K562 (cell line): ENCODE measurements at regions not wholly inside any gene's neighbourhood (a gene's known extent, or its start where the extent isn't known, plus 50 kb on each side); places are given as distances from the start of the nearest gene placed in this dataset.

Experiments
- ATAC-seq: fragments of 200-7000 bp; cut with Tn5 transposase; 3 replicates; pipeline ENCODE4 v1.9.1; 2020; ENCODE audit warnings: moderate library complexity
- BruUV-seq: library from RNA; stranded (reverse); fragments of 400-500 nt; replicated peaks from 2 replicates; lab custom pipeline; 2021; lab: Mats Ljungman, UMichigan
- CTCF ChIA-PET: fragments of 300-600 bp; formaldehyde crosslinking; extraction: SDS; loops from one replicate; lab custom pipeline; 2021; ENCODE audit warnings: low intra/inter-chr PET ratio; lab: Yijun Ruan, JAX
- POLR2A ChIA-PET: fragments of 300-600, 350-650 bp; sonication (Branson Sonifier 250); formaldehyde crosslinking; extraction: SDS; loops from one replicate; lab custom pipeline; 2021; ENCODE audit warnings: antibody characterized with exemption, inconsistent platforms; lab: Yijun Ruan, JAX
- DNase-seq, 4 experiments: peaks; one replicate each; pipeline versions ENCODE4 v3.0.0 to v3.0.0-alpha.2; 2011 to 2018; ENCODE audit warnings: low spot score in 3 of 4, mixed read lengths in 3 of 4; ENCODE audit errors: extremely low read depth in 1 of 4
- FAIRE-seq: peaks from 2 replicates; lab custom pipeline; 2011; peaks lifted over from hg19 to GRCh38; lab: Jason Lieb, UNC
- H2AFZ ChIP-seq: 2 replicates; pipeline ENCODE4 v1.6.0; 2011; ENCODE audit warnings: low read depth, low read length, control low read depth, inconsistent platforms
- H3K27ac ChIP-seq: fragments of 200-600 bp; 3 replicates; pipeline ENCODE4 v1.8.0; 2011; ENCODE audit warnings: low read depth, mild to moderate bottlenecking, control low read depth, inconsistent platforms, low read length, moderate library complexity, mixed read lengths; ENCODE audit errors: extremely low read depth
- H3K27me3 ChIP-seq, 2 experiments: fragments of 300-600 bp in 1 of 2; 2 replicates in 1 of 2; 3 replicates in 1 of 2; pipeline versions ENCODE4 v1.6.0 to v1.8.0; 2011; ENCODE audit warnings: inconsistent platforms in 2 of 2, low read length in 2 of 2, mild to moderate bottlenecking in 1 of 2, mixed read lengths in 1 of 2, moderate library complexity in 1 of 2; ENCODE audit not compliant: control insufficient read depth in 2 of 2, insufficient read depth in 2 of 2
- H3K36me3 ChIP-seq: fragments of 300-600 bp; 3 replicates; pipeline ENCODE4 v1.8.0; 2011; ENCODE audit warnings: mild to moderate bottlenecking, low read length, inconsistent platforms; ENCODE audit not compliant: control insufficient read depth, insufficient read depth
- H3K4me1 ChIP-seq, 2 experiments: fragments of 200-600 bp in 1 of 2; replicated peaks in 1 of 2; 2 replicates in 1 of 2; 3 replicates in 1 of 2; pipeline versions ENCODE4 v1.5.1 to v1.8.0; 2011; ENCODE audit warnings: inconsistent platforms in 2 of 2, low read length in 2 of 2, mild to moderate bottlenecking in 1 of 2, mixed read lengths in 1 of 2, moderate library complexity in 1 of 2; ENCODE audit not compliant: control insufficient read depth in 2 of 2, insufficient read depth in 2 of 2
- H3K4me2 ChIP-seq: 2 replicates; pipeline ENCODE4 v1.6.1; 2011; ENCODE audit warnings: low read length, control low read depth, inconsistent platforms, mixed read lengths; ENCODE audit not compliant: insufficient read depth
- H3K4me3 ChIP-seq: fragments of 200-600 bp; sonication (generic), shearing (Covaris generic); 2 replicates; pipeline ENCODE4 v1.5.1; 2016; ENCODE audit warnings: control low read depth, inconsistent platforms
- H3K79me2 ChIP-seq: fragments of 200-600 bp; 3 replicates; pipeline ENCODE4 v1.8.0; 2011; ENCODE audit warnings: low read length, inconsistent platforms; ENCODE audit not compliant: control insufficient read depth, insufficient read depth
- H3K9ac ChIP-seq, 2 experiments: 2 replicates each; pipeline versions ENCODE4 v1.6.0 to v1.6.1; 2011; ENCODE audit warnings: low read depth in 2 of 2, low read length in 2 of 2, control low read depth in 1 of 2, inconsistent platforms in 1 of 2, mild to moderate bottlenecking in 1 of 2, mixed read lengths in 1 of 2; ENCODE audit not compliant: insufficient read depth in 1 of 2
- H3K9me1 ChIP-seq: one replicate; pipeline ENCODE4 v1.6.0; 2011; ENCODE audit warnings: inconsistent platforms, mild to moderate bottlenecking, low read length, moderate library complexity; ENCODE audit not compliant: control insufficient read depth, insufficient read depth
- H3K9me3 ChIP-seq: replicated peaks from 2 replicates; pipeline ENCODE4 v1.5.1; 2011; ENCODE audit warnings: low read depth, low read length, inconsistent platforms; ENCODE audit not compliant: control insufficient read depth, insufficient read depth
- H4K20me1 ChIP-seq: replicated peaks from 2 replicates; pipeline ENCODE4 v1.6.1; 2011; ENCODE audit warnings: low read length, inconsistent platforms, mixed read lengths; ENCODE audit not compliant: control insufficient read depth, insufficient read depth
- ARNT ChIP-seq, 2 experiments: fragments of 450-650 bp; IDR thresholded peaks; 2 replicates each; pipeline ENCODE4 v1.6.1; 2016; ENCODE audit warnings: mild to moderate bottlenecking in 1 of 2
- CBFA2T2 ChIP-seq: fragments of 450-650 bp; conservative IDR thresholded peaks from 2 replicates; pipeline ENCODE4 v1.6.1; 2017; ENCODE audit warnings: mild to moderate bottlenecking
- CBX1 ChIP-seq: sonication (generic); IDR thresholded peaks from 2 replicates; pipeline ENCODE4 v1.6.1; 2016; ENCODE audit warnings: antibody characterized with exemption, low read depth, mild to moderate bottlenecking
- HNRNPL ChIP-seq: fragments of 200-400 bp; formaldehyde crosslinking; IDR thresholded peaks from 2 replicates; pipeline ENCODE4 v1.6.1; 2017; ENCODE audit warnings: low read depth, mild to moderate bottlenecking, low read length
- RBM17 ChIP-seq: fragments of 200-400 bp; formaldehyde crosslinking; IDR thresholded peaks from 2 replicates; pipeline ENCODE4 v1.6.1; 2017; ENCODE audit warnings: low read depth, mild to moderate bottlenecking, low read length, borderline replicate concordance
- RBM34 ChIP-seq: fragments of 200-400 bp; formaldehyde crosslinking; IDR thresholded peaks from 2 replicates; pipeline ENCODE4 v1.6.1; 2018; ENCODE audit warnings: low read length, borderline replicate concordance; ENCODE audit not compliant: insufficient read depth
- ZC3H4 ChIP-seq: sonication (generic); formaldehyde crosslinking; IDR thresholded peaks from 2 replicates; pipeline ENCODE4 v1.9.0; 2021; ENCODE audit warnings: missing genetic modification reagents, borderline replicate concordance
- ZNF217 ChIP-seq: sonication (generic); formaldehyde crosslinking; IDR thresholded peaks from 2 replicates; pipeline ENCODE4 v1.8.0; 2022; ENCODE audit warnings: mild to moderate bottlenecking, missing genetic modification reagents
- ZNF561 ChIP-seq: fragments of 450-650 bp; formaldehyde crosslinking; conservative IDR thresholded peaks from 2 replicates; pipeline ENCODE4 v1.4.0; 2020; ENCODE audit warnings: mild to moderate bottlenecking, moderate library complexity
- WGBS: fragments of 100-300 bp; shearing (Covaris generic); methylation state at CpG from one replicate; pipeline ENCODE4 v1.1.6; 2016; ENCODE audit warnings: low coverage, mixed read lengths; ENCODE audit not compliant: insufficient coverage; ENCODE audit errors: missing lambda C conversion rate; 5-methylcytosine and 5-hydroxymethylcytosine counted together
- in situ Hi-C: fragments of 300-500 bp; cut with MboI; formaldehyde crosslinking; loops from 4 replicates; pipeline ENCODE4 v1.15.0; 2018; ENCODE audit warnings: inconsistent platforms, mixed read lengths
- intact Hi-C: fragments of 100-400 bp; cut with micrococcal nuclease; formaldehyde crosslinking; loops from 2 replicates; pipeline ENCODE4 v1.14.2; 2022
- TF ChIP-seq, protein P1 (sequence below): fragments of 250-450 bp; sonication (Bioruptor Pico); IDR thresholded peaks from 2 replicates; pipeline ENCODE4 v1.8.0; 2022; ENCODE audit warnings: inconsistent platforms, mild to moderate bottlenecking, moderate library complexity, borderline replicate concordance
- TF ChIP-seq, protein P2 (sequence below), 2 experiments: fragments of 450-650 bp; IDR thresholded peaks; 2 replicates each; pipeline ENCODE4 v1.6.1; 2018; ENCODE audit warnings: mild to moderate bottlenecking in 2 of 2, low read depth in 1 of 2; ENCODE audit not compliant: partially characterized antibody in 2 of 2
- TF ChIP-seq, protein P3 (sequence below): sonication (generic); formaldehyde crosslinking; IDR thresholded peaks from 2 replicates; pipeline ENCODE4 v1.8.1; 2023; ENCODE audit warnings: mild to moderate bottlenecking, missing genetic modification reagents
- TF ChIP-seq, protein P4 (sequence below): fragments of 200-800 bp; sonication (Bioruptor generic); IDR thresholded peaks from 2 replicates; pipeline ENCODE4 v1.6.1; 2017; ENCODE audit warnings: missing genetic modification characterization, missing compliant biosample characterization

DNA sequence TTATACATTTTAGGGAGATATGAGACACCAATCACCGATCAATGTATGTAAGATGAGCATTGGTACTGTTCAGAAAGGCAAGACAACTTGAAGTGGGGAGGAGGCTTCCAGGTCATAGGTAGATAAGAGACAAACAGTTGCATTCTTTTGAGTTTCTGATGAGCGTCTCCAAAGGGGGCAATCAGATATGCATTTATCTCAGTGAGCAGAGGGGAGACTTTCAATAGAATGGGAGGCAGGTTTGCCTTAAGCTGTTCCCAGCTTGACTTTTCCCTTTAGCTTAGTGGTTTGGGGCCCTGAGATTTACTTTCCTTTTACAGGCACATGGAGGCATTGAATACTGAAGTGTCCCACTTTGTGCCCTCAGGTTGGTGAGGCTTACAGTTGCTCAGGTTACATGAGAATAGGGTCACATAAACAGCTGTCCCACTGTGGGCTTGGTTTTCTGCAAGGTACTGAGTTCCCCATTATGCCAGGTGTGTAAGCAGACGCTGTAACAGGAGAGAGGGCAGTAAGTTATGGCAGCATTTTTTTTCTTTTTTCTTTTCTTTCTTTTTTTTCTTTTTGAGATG lies 129.8 kb upstream of the SERPIND1 start (continued):
- 0 out of 2 replicates have a peak, but pooled peaks have one; percentile 75 for TF ChIP-seq ZC3H4
- TF ChIP-seq, protein P1, sequence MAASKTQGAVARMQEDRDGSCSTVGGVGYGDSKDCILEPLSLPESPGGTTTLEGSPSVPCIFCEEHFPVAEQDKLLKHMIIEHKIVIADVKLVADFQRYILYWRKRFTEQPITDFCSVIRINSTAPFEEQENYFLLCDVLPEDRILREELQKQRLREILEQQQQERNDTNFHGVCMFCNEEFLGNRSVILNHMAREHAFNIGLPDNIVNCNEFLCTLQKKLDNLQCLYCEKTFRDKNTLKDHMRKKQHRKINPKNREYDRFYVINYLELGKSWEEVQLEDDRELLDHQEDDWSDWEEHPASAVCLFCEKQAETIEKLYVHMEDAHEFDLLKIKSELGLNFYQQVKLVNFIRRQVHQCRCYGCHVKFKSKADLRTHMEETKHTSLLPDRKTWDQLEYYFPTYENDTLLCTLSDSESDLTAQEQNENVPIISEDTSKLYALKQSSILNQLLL (CRISPR knock-in tag), result no peak

DNA sequence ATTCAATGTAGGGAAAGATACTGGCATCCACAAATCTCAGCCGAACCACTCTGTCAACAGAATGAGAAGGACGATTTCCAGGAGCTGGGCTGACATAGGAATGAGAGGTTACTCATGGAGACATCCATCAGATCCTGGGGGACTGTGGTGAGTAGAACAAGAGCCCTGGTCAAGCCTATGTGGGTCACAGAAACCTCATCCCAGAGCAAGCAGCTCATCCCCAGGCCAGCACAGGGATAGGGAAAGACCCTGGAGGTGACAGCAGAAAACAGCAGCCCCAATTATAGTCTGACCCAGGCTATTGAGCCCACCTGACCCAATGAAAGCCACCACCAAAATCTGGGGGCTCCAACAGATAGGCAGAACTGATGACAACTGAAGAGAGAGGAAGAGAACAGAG lies 128.0 kb upstream of the SERPIND1 start:
- ATAC-seq (no peak), FAIRE-seq (no peak), DNase-seq (no peak)
- Histone ChIP-seq H3K27me3 (peaks cover 53 to 65% of the 10 kb centered on the region in 2 experiments), H3K36me3 (no peaks in the 10 kb centered on the region), H3K9me1 (no peaks in the 10 kb centered on the region), H3K9me3 (no peaks in the 10 kb centered on the region), H3K4me2 (no peak overlapping the region), H3K4me3 (no peak overlapping the region), H3K79me2 (no peaks in the 10 kb centered on the region), H3K27ac (no peak overlapping the region), H4K20me1 (peaks cover 9% of the 10 kb centered on the region; the same call in 1 of the 2 replicates), H3K9ac (no peak overlapping the region), H2AFZ (no peak overlapping the region), H3K4me1 (no peaks in the 10 kb centered on the region)
- BruUV-seq, result no TSS peak
- intact Hi-C loops (no loop called here), in situ Hi-C loops (no loop called here)
- POLR2A ChIA-PET, result interaction anchor here (0.5 to 5.0 kb wide), 12 partner anchors 11 to 960 kb away, joined by 3 to 41 read pairs (median 5); no protein-coding TSS in a partner anchor
- WGBS, result 2% methylated on average over 2 of the region's 2 CpGs
- CTCF ChIA-PET, result no interaction called here
- TF ChIP-seq ARNT (IDR thresholded peaks at IDR 0.05) (no peak), CBFA2T2 (no peak), CBX1 (no peak), ZNF217 (CRISPR knock-in tag) (peak; percentile 52; the same call in 1 of the 2 replicates), ZNF561 (CRISPR knock-in tag) (0 out of 2 replicates have a peak, but pooled peaks have one; percentile 47), RBM34 (no peak), RBM17 (no peak), HNRNPL (no peak)
- TF ChIP-seq, protein P2, sequence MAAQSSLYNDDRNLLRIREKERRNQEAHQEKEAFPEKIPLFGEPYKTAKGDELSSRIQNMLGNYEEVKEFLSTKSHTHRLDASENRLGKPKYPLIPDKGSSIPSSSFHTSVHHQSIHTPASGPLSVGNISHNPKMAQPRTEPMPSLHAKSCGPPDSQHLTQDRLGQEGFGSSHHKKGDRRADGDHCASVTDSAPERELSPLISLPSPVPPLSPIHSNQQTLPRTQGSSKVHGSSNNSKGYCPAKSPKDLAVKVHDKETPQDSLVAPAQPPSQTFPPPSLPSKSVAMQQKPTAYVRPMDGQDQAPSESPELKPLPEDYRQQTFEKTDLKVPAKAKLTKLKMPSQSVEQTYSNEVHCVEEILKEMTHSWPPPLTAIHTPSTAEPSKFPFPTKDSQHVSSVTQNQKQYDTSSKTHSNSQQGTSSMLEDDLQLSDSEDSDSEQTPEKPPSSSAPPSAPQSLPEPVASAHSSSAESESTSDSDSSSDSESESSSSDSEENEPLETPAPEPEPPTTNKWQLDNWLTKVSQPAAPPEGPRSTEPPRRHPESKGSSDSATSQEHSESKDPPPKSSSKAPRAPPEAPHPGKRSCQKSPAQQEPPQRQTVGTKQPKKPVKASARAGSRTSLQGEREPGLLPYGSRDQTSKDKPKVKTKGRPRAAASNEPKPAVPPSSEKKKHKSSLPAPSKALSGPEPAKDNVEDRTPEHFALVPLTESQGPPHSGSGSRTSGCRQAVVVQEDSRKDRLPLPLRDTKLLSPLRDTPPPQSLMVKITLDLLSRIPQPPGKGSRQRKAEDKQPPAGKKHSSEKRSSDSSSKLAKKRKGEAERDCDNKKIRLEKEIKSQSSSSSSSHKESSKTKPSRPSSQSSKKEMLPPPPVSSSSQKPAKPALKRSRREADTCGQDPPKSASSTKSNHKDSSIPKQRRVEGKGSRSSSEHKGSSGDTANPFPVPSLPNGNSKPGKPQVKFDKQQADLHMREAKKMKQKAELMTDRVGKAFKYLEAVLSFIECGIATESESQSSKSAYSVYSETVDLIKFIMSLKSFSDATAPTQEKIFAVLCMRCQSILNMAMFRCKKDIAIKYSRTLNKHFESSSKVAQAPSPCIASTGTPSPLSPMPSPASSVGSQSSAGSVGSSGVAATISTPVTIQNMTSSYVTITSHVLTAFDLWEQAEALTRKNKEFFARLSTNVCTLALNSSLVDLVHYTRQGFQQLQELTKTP (IDR thresholded peaks at IDR 0.05; ENCODE audit: low read depth in 1 of 2, partially characterized antibody in 2 of 2), result no peak
- TF ChIP-seq, protein P3, sequence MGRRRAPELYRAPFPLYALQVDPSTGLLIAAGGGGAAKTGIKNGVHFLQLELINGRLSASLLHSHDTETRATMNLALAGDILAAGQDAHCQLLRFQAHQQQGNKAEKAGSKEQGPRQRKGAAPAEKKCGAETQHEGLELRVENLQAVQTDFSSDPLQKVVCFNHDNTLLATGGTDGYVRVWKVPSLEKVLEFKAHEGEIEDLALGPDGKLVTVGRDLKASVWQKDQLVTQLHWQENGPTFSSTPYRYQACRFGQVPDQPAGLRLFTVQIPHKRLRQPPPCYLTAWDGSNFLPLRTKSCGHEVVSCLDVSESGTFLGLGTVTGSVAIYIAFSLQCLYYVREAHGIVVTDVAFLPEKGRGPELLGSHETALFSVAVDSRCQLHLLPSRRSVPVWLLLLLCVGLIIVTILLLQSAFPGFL (CRISPR knock-in tag), result no peak
- TF ChIP-seq, protein P4, sequence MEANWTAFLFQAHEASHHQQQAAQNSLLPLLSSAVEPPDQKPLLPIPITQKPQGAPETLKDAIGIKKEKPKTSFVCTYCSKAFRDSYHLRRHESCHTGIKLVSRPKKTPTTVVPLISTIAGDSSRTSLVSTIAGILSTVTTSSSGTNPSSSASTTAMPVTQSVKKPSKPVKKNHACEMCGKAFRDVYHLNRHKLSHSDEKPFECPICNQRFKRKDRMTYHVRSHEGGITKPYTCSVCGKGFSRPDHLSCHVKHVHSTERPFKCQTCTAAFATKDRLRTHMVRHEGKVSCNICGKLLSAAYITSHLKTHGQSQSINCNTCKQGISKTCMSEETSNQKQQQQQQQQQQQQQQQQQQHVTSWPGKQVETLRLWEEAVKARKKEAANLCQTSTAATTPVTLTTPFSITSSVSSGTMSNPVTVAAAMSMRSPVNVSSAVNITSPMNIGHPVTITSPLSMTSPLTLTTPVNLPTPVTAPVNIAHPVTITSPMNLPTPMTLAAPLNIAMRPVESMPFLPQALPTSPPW (CRISPR knock-in tag), result no peak
